ENCODE measurements at regions not wholly inside any gene's neighbourhood (a gene's known extent, or its start where the extent isn't known, plus 50 kb on each side); places are given as distances from the start of the nearest gene placed in this dataset.

GRCh38 chr15:69798481-69799250, 299.1 kb downstream of the TLE3 start:
- DNase-seq = no peak

GRCh38 chr15:69801144-69801543, 296.6 kb downstream of the TLE3 start:
- no peak for DNase-seq

GRCh38 chr15:69802432-69802831, 295.3 kb downstream of the TLE3 start:
- DNase-seq = no peak

GRCh38 chr15:69804786-69805185, 292.9 kb downstream of the TLE3 start:
- no peak for DNase-seq

- DNase-seq = no peak
These were observed 292.3 kb downstream of the TLE3 start for GRCh38 chr15:69805248-69805953.

GRCh38 chr15:69806287-69806915, 291.3 kb downstream of the TLE3 start:
- no peak for DNase-seq

GRCh38 chr15:69807721-69808120, 290.0 kb downstream of the TLE3 start:
- DNase-seq = no peak

GRCh38 chr15:69808756-69809155, 289.0 kb downstream of the TLE3 start:
- no peak for DNase-seq

- DNase-seq = no peak
These were observed 288.3 kb downstream of the TLE3 start for GRCh38 chr15:69809421-69809820.

- peak in 1 of 2 experiments; percentile 33 for DNase-seq
These were observed 287.0 kb downstream of the TLE3 start for GRCh38 chr15:69810431-69811354.

GRCh38 chr15:69812861-69813261, 284.9 kb downstream of the TLE3 start:
- no peak for DNase-seq

- DNase-seq = no peak
These were observed 283.8 kb downstream of the TLE3 start for GRCh38 chr15:69813881-69814280.

- no peak for DNase-seq
These were observed 282.8 kb downstream of the TLE3 start for GRCh38 chr15:69814932-69815331.

GRCh38 chr15:69815793-69816192, 281.9 kb downstream of the TLE3 start:
- no peak for DNase-seq

- no peak for DNase-seq
These were observed 281.2 kb downstream of the TLE3 start for GRCh38 chr15:69816522-69816921.

GRCh38 chr15:69818529-69818928, 279.2 kb downstream of the TLE3 start:
- no peak for DNase-seq

- DNase-seq = no peak
These were observed 278.3 kb downstream of the TLE3 start for GRCh38 chr15:69819371-69819770.

- DNase-seq = no peak
These were observed 276.9 kb downstream of the TLE3 start for GRCh38 chr15:69820819-69821218.

GRCh38 chr15:69823223-69823907, 274.4 kb downstream of the TLE3 start:
- DNase-seq = no peak

- DNase-seq = no peak
These were observed 273.4 kb downstream of the TLE3 start for GRCh38 chr15:69824075-69824876.

GRCh38 chr15:69824877-69825406, 272.8 kb downstream of the TLE3 start:
- DNase-seq = no peak
